ENCODE measurements at regions not wholly inside any gene's neighbourhood (a gene's known extent, or its start where the extent isn't known, plus 50 kb on each side); places are given as distances from the start of the nearest gene placed in this dataset.
"Not testable (repeated sequence)": the region's sequence is repeated elsewhere in the genome, so short reads cannot be mapped to it uniquely, and the experiment has no call there.

DNA sequence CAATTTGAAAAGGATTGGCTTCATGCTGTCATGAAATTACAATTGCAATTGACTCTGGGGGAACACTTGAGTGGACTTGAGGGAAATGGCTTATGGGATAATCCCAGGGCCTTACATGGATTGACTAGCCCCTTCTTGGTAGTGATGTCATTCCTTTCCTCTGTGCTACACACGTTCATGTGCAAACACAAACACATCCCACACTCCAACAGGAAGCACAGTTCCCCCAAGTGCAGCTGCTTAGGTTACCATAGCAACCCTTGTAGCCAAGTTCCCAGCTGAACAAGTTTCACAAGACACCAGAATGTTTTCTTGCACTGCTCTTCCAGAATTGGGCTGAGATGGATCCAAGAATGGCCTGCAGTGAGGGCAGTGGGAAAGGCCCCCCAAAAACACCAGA, 217.0 kb downstream of the ZNF621 start:
- in situ Hi-C loops (cut with HindIII; ENCODE audit: low sequenced_read_pairs): no loop called here

- in situ Hi-C loops (cut with HindIII; ENCODE audit: low sequenced_read_pairs): no loop called here
Observed at GRCh38 chr3:40745381-40746106, 220.8 kb downstream of the ZNF621 start.

DNA sequence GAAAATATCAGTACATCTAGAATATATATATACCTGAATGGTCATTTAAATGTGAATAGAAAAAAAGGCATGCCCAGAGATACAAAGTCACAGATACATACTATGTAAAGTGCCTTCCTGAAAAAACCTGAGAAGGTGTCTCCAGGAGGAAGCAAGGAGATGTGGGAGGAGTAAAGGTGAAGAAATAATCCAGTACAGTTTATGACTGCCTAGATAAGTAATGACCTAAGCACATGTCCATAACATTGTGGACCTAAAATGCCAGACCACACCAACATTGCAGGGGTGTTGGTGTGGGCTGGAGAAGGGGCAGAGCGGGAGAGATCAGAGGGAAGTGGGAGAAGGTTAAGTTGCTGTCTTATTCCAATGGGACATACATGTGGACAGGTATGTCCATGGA, 226.9 kb downstream of the ZNF621 start:
- in situ Hi-C loops (cut with HindIII; ENCODE audit: low sequenced_read_pairs): no loop called here

GRCh38 chr3:40752492-40752891, 227.7 kb downstream of the ZNF621 start:
- in situ Hi-C loops (cut with HindIII; ENCODE audit: low sequenced_read_pairs): no loop called here

DNA sequence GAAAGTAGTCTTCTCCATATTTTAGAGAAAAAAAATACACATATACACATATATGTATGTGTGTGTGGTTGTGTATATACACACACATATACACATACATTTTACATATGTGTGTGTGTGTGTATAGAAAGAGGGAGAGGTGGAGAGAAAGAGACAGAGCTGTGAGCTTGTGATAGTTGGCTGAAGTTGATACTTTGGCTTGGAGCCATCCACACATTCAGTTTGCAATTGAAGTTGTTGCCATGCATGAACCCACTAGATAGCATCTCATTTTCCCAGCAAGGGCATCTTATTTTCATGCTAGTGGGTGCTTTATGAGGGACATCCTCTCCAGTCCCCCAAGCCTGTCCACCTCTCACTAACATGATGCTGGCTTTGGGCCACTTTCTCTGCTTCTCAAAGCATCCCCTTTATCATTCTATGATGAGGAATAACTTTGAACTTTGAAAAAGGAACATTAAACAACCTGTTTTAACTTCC, 228.6 kb downstream of the ZNF621 start:
- in situ Hi-C loops (cut with HindIII; ENCODE audit: low sequenced_read_pairs): no loop called here

DNA sequence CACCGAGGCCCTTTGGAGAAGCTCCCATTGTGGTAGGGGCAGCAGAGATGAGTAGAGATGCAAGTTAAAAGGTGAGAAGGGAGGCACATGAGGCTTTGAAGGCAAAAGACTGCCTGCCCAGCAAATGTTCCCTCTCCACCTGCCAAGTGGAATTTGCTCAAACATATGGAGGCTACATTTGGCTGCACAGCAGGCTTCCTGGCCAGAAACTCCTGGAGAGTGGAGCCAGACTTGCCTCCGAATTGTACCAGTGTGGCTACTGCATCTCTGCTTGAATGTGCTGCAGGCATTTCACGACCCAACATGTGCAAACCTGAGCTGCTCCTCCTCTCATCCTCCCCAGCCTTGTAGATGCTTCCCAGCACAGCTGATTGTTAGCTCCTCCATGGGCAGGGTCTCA, 229.2 kb downstream of the ZNF621 start:
- in situ Hi-C loops (cut with HindIII; ENCODE audit: low sequenced_read_pairs): no loop called here

DNA sequence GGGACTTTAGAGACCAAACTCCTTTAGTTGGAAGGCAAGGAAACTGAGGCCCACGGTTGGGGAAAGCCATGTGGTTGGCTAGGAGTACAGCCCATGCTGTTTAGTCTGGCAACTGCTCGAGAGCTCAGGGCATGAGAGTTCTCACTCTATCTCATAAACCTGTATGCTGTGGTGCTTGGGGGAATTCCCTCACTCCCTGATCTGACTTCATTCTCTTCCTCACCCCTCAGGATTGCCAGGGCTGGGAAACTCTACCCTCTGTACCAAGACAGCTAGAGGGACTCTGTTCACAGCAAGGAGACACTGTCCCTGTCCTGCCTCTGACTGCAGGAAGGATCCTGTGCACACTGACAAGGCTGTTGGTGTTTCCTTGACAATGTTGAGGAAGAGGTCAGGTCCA, 230.2 kb downstream of the ZNF621 start:
- in situ Hi-C loops (cut with HindIII; ENCODE audit: low sequenced_read_pairs): no loop called here

- in situ Hi-C loops (cut with HindIII; ENCODE audit: low sequenced_read_pairs): no loop called here
Observed at GRCh38 chr3:40756500-40756899, 231.7 kb downstream of the ZNF621 start.

DNA sequence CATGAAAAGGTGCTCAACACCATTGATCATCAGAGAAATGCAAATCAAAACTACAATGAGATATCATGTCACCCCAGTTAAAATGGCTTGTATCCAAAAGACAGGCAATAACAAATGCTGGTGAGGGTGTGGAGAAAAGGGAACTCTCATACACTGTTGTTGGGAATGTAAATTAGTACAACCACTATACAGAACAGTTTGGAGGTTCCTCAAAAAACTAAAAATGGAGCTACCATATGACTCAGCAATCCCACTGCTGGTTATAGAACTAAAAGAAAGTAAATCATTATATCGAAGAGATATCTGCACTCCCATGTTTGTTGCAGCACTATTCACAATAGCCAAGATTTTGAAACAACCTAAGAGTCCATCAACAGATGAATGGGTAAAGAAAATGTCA, 238.0 kb downstream of the ZNF621 start:
- in situ Hi-C loops (cut with HindIII; ENCODE audit: low sequenced_read_pairs): not testable (repeated sequence)

GRCh38 chr3:40763807-40764206, 239.0 kb downstream of the ZNF621 start:
- in situ Hi-C loops (cut with HindIII; ENCODE audit: low sequenced_read_pairs): no loop called here

DNA sequence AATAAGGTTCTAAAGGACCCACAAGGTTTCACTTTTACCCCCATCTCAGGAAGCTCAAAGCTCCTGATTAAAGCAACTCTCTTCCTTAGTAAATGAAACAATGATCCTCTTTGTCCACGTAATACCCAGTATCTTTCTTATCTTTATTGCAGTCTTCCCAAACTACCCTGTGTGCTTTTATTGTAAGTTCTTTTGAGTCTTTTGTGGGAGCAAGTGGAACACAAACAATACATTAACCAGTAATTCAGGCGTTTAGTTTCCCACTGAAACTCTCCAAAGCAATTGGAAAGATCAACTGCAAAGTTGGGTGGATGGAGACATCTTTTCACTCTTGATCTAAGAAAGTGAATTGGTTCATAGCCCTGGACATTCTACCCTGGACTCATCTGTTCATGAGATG, 240.0 kb downstream of the ZNF621 start:
- in situ Hi-C loops (cut with HindIII; ENCODE audit: low sequenced_read_pairs): no loop called here

DNA sequence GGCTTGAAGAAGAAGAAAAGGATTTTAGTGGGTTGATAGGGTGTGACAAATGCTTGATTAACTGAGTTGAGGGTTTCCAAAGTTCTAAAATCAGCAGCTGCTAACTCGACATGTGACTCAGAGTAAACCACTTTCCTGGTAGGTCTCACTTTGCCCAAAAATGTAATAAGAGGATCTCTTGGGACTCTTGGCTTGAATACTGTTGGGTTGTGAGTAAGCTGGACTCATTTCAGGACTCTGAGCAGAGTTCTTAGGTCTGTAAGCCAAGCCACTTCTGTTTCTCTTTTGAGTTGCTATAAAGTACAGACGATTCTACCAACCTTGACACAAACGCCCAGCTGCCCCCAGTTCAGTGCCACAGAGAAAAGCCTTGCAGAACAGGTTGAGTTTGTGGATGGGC, 241.1 kb downstream of the ZNF621 start:
- in situ Hi-C loops (cut with HindIII; ENCODE audit: low sequenced_read_pairs): no loop called here

GRCh38 chr3:40766396-40766795, 241.6 kb downstream of the ZNF621 start:
- in situ Hi-C loops (cut with HindIII; ENCODE audit: low sequenced_read_pairs): no loop called here

- in situ Hi-C loops (cut with HindIII; ENCODE audit: low sequenced_read_pairs): no loop called here
Observed at GRCh38 chr3:40768046-40768445, 243.3 kb downstream of the ZNF621 start.

- in situ Hi-C loops (cut with HindIII; ENCODE audit: low sequenced_read_pairs): no loop called here
Observed at GRCh38 chr3:40768536-40768935, 243.8 kb downstream of the ZNF621 start.

GRCh38 chr3:40770061-40770460, 245.3 kb downstream of the ZNF621 start:
- in situ Hi-C loops (cut with HindIII; ENCODE audit: low sequenced_read_pairs): no loop called here

DNA sequence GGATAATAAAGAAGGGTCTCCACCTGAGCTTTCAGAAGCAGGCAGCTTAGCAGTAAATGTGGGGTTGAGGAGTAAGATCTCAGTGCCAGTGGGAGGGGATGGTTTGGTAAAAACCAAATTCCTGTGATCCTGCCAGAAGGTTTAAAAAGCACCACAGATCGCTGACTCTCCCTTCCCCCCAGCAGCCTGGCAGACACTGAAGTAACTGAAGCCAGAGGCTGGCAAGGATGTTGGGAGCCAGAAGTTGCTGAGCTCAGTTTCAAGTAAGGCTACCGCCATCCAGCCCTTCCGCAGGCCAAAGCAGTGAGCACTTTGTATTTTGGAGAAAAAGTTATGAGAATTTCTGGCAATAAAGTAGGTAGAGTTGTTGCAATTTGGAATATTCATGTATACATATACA, 246.4 kb downstream of the ZNF621 start:
- in situ Hi-C loops (cut with HindIII; ENCODE audit: low sequenced_read_pairs): no loop called here

GRCh38 chr3:40779039-40779438, 254.3 kb downstream of the ZNF621 start:
- in situ Hi-C loops (cut with HindIII; ENCODE audit: low sequenced_read_pairs): no loop called here

DNA sequence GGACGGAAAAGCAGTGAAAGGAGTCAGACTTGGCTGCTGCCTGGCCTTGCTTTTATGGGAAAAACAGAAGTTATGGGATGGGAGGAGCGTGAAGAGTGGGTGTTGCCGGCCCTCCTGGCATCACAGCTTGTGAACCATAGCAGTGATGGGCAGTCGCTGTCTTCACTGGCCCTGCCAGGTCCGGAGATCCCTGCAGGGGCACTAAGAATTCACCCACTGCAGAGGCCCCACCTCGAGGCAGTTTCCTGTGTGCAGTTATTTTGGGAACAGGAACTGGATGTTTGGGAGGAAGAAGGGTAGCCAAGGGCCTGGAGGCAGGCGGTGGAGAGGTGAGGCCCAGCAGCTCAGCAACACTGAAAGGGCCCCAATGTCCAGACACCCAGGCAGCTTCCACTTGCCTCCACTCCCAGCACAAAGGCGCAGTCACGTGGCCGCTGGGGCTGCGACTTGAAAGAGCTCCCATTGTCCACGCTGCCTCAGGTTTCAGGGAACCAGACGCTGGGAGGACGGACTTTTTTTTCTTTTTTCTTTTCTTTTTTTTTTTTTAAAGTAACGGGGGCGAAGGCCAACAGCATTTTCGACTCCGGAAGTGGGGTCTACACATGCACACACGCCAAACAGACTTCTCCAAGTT, 255.6 kb downstream of the ZNF621 start:
- in situ Hi-C loops (cut with HindIII; ENCODE audit: low sequenced_read_pairs): no loop called here

DNA sequence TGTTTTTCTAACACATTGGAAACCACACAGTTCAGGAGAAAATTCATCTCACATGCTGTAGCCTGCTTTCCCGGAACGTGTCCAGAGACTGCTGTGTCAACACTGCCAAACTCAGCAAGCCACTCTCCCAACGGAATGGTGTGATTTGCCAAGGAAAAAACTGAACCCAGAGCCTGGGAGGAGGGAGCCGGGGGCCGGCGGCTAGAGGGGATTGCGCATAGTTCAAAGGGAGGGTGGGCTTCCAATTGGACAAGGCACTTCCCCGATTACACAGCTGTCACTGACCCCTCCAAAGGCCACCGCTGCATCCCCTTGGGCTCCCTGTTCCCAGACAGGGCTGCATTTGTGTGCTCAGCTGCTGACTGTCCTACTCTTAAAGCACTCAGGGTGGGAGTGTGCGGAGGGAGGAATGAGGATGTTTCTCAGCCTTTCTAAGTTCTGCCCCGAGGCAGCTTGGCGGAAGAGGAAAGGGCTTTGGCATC, 256.2 kb downstream of the ZNF621 start:
- in situ Hi-C loops (cut with HindIII; ENCODE audit: low sequenced_read_pairs): no loop called here

DNA sequence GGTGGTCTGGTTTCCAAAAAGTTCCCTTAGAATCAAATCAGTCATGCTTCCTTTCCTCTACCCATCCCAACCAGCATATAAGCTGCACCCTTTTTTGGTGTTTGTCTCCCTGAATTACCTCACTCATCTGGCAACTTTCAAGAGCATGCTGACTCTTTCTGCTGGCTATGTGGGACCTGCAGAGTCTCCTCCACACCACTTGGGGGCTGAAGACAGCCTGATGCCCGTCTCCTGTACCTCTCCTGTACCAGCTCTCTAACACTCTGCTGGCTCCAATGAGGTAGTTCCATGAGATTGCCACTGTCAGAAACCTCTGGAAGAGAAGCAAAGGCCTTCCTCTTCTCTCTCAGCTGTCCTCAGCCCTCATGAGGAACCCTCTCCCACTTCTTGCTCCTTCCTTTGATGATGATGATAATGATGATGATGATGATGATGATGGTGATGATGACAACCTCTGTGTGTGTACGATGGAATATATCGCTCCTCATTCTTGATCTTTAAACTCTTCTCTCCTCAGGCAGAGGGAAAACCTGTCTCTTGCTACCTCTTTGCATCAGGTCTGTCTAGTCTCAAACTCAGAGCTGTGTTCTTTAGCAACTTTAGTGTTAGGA, 257.5 kb downstream of the ZNF621 start:
- in situ Hi-C loops (cut with HindIII; ENCODE audit: low sequenced_read_pairs): no loop called here

DNA sequence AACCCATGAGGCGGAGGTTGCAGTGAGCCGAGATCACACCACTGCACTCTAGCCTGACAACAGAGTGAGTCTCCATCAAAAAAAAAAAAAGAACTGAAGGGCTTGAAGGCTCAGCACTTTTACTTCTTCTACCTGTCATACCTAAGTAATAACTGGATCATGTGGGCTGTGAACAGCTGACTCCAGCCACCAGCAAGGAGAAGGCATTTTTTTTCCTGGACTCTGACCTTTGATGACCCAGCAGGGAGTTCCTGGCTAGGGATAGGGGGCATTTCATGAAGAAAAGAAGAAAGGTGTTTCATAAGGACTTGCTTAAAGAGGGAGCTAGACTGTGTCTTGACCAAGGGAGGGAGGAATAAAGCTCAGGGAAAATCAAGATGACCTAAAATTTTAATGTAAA, 266.0 kb downstream of the ZNF621 start:
- in situ Hi-C loops (cut with HindIII; ENCODE audit: low sequenced_read_pairs): no loop called here
